ENCODE measurements at regions not wholly inside any gene's neighbourhood (a gene's known extent, or its start where the extent isn't known, plus 50 kb on each side); places are given as distances from the start of the nearest gene placed in this dataset.

DNA sequence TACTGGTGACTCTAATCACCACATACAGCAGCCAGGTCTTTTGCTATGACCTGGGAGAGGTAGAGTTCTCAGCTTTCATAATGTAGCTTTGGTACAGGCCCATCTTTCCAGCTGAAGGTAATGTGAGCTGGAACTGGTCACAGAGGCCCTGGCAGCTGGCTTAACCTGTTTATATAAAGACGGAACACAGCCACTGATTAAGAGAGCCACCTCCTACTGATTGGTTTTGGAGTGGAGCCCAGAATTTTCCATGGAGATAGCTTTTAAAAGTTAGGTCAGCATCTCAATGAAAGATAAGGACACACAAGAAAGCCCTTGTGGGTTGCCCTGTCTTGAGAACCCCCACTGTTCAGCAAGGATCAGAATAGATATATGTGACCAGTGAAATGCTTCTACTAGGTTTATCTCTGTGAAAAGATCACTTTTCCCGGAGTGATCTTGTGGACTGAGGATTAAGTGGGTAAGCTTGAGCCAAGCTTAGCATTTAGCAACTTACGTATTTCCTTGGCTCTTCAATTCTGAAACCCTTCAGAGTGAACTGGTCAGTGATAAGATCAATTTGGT, 213.7 kb upstream of the CITED2 start:
- Histone ChIP-seq H3K27me3 (no peaks in the 10 kb centered on the region), H3K36me3 (no peaks in the 10 kb centered on the region), H3K9me3 (no peaks in the 10 kb centered on the region), H3K4me1 (peaks cover 0 to 47% (median 1%) of the 10 kb centered on the region in 4 donors), H3K4me3 (no peak overlapping the region), H3K27ac (peak overlapping the region in 2 of 4 donors; percentile 58 to 64)
- DNase-seq: peak in 1 of 3 donors; percentile 62
- TF ChIP-seq CTCF (IDR thresholded peaks at IDR 0.05) (no peak), POLR2A (IDR thresholded peaks at IDR 0.05) (no peak)

GRCh38 chr6:139587469-139587868, 213.0 kb upstream of the CITED2 start:
- no peaks in the 10 kb centered on the region for H3K27me3 ChIP-seq
- no peaks in the 10 kb centered on the region for H3K9me3 ChIP-seq
- H3K27ac ChIP-seq: peak overlapping the region in 2 of 4 donors; percentile 58 to 64
- TF ChIP-seq POLR2A (IDR thresholded peaks at IDR 0.05) (no peak), CTCF (IDR thresholded peaks at IDR 0.05) (no peak)
- peaks cover 0 to 42% (median 1%) of the 10 kb centered on the region in 4 donors for H3K4me1 ChIP-seq
- H3K4me3 ChIP-seq: no peak overlapping the region
- no peaks in the 10 kb centered on the region for H3K36me3 ChIP-seq
- DNase-seq: no peak

GRCh38 chr6:139586273-139586672, 211.8 kb upstream of the CITED2 start:
- H3K9me3 ChIP-seq: no peaks in the 10 kb centered on the region
- no peaks in the 10 kb centered on the region for H3K27me3 ChIP-seq
- no peak overlapping the region for H3K27ac ChIP-seq
- no peak overlapping the region for H3K4me3 ChIP-seq
- no peak for DNase-seq
- TF ChIP-seq POLR2A (IDR thresholded peaks at IDR 0.05) (no peak), CTCF (IDR thresholded peaks at IDR 0.05) (no peak)
- peaks cover 0 to 30% (median 1%) of the 10 kb centered on the region in 4 donors for H3K4me1 ChIP-seq
- H3K36me3 ChIP-seq: no peaks in the 10 kb centered on the region

DNA sequence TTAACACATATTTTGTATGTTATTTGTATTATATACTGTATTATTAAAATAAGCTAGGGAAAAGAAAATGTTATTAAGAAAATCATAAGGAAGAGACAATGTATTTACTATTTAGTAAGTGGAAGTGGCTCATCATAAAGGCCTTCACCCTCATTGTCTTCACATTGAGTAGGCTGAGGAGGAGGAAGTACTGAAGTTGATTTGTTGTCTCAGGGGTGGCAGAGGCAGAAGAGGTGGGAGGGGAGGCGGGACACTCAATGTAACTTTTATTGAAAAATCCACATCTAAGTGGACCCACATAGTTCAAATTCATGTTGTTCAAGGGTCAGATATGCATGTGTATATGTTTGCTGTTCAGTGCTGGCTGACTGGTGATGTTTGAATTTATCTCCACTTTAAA, 210.2 kb upstream of the CITED2 start:
- Histone ChIP-seq H3K9me3 (no peaks in the 10 kb centered on the region), H3K4me1 (peaks cover 0 to 14% (median under 1%) of the 10 kb centered on the region in 4 donors), H3K27me3 (no peaks in the 10 kb centered on the region), H3K4me3 (no peak overlapping the region), H3K27ac (no peak overlapping the region), H3K36me3 (no peaks in the 10 kb centered on the region)
- DNase-seq: no peak
- TF ChIP-seq CTCF (IDR thresholded peaks at IDR 0.05): no peak
- TF ChIP-seq POLR2A (IDR thresholded peaks at IDR 0.05): no peak

DNA sequence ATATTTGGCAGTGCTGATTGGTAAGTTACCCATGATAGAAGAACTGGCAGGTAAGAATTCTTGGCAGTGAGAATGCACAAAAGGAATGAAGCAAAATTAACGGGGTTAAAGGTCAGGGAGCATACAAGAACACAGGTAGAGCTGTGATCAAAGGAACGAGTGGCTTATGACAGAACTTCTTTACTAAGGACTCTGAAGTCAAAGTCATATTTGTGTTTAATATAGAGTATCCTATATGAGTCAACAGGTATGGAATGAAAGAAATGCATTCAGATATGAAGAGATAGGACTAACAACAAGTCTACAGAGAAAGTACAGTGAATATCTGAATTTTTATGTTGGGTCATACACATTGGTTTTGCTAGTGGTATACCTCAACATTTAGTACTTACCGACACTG, 209.0 kb upstream of the CITED2 start:
- no peak overlapping the region for H3K27ac ChIP-seq
- H3K27me3 ChIP-seq: no peaks in the 10 kb centered on the region
- H3K4me3 ChIP-seq: no peak overlapping the region
- no peak for DNase-seq
- peaks cover 0 to 11% (median 0%) of the 10 kb centered on the region in 4 donors for H3K4me1 ChIP-seq
- H3K9me3 ChIP-seq: no peaks in the 10 kb centered on the region
- TF ChIP-seq POLR2A (IDR thresholded peaks at IDR 0.05) (no peak), CTCF (IDR thresholded peaks at IDR 0.05) (no peak)
- H3K36me3 ChIP-seq: no peaks in the 10 kb centered on the region

GRCh38 chr6:139582956-139583355, 208.5 kb upstream of the CITED2 start:
- DNase-seq: no peak
- no peaks in the 10 kb centered on the region for H3K36me3 ChIP-seq
- no peak for TF ChIP-seq POLR2A (IDR thresholded peaks at IDR 0.05)
- no peak for TF ChIP-seq CTCF (IDR thresholded peaks at IDR 0.05)
- no peak overlapping the region for H3K4me3 ChIP-seq
- H3K27ac ChIP-seq: no peak overlapping the region
- no peaks in the 10 kb centered on the region for H3K9me3 ChIP-seq
- no peaks in the 10 kb centered on the region for H3K27me3 ChIP-seq
- peaks cover 0 to 6% (median 0%) of the 10 kb centered on the region in 4 donors for H3K4me1 ChIP-seq

All from Peyer's patch (tissue), 4 donors.